K562 (cell line): ENCODE measurements at regions not wholly inside any gene's neighbourhood (a gene's known extent, or its start where the extent isn't known, plus 50 kb on each side); places are given as distances from the start of the nearest gene placed in this dataset.

ENCODE experiments used
- ATAC-seq: fragments of 200-7000 bp; cut with Tn5 transposase; 3 replicates; pipeline ENCODE4 v1.9.1; 2020; ENCODE audit warnings: moderate library complexity
- BruUV-seq: library from RNA; stranded (reverse); fragments of 400-500 nt; replicated peaks from 2 replicates; lab custom pipeline; 2021; lab: Mats Ljungman, UMichigan
- CTCF ChIA-PET: fragments of 300-600 bp; formaldehyde crosslinking; extraction: SDS; loops from one replicate; lab custom pipeline; 2021; ENCODE audit warnings: low intra/inter-chr PET ratio; lab: Yijun Ruan, JAX
- POLR2A ChIA-PET: fragments of 300-600, 350-650 bp; sonication (Branson Sonifier 250); formaldehyde crosslinking; extraction: SDS; loops from one replicate; lab custom pipeline; 2021; ENCODE audit warnings: antibody characterized with exemption, inconsistent platforms; lab: Yijun Ruan, JAX
- DNase-seq, 4 experiments: peaks; one replicate each; pipeline versions ENCODE4 v3.0.0 to v3.0.0-alpha.2; 2011 to 2018; ENCODE audit warnings: low spot score in 3 of 4, mixed read lengths in 3 of 4; ENCODE audit errors: extremely low read depth in 1 of 4
- FAIRE-seq: peaks from 2 replicates; lab custom pipeline; 2011; peaks lifted over from hg19 to GRCh38; lab: Jason Lieb, UNC
- H2AFZ ChIP-seq: 2 replicates; pipeline ENCODE4 v1.6.0; 2011; ENCODE audit warnings: low read depth, low read length, control low read depth, inconsistent platforms
- H3K27ac ChIP-seq: fragments of 200-600 bp; 3 replicates; pipeline ENCODE4 v1.8.0; 2011; ENCODE audit warnings: low read depth, mild to moderate bottlenecking, control low read depth, inconsistent platforms, low read length, moderate library complexity, mixed read lengths; ENCODE audit errors: extremely low read depth
- H3K27me3 ChIP-seq, 2 experiments: fragments of 300-600 bp in 1 of 2; 2 replicates in 1 of 2; 3 replicates in 1 of 2; pipeline versions ENCODE4 v1.6.0 to v1.8.0; 2011; ENCODE audit warnings: inconsistent platforms in 2 of 2, low read length in 2 of 2, mild to moderate bottlenecking in 1 of 2, mixed read lengths in 1 of 2, moderate library complexity in 1 of 2; ENCODE audit not compliant: control insufficient read depth in 2 of 2, insufficient read depth in 2 of 2
- H3K36me3 ChIP-seq: fragments of 300-600 bp; 3 replicates; pipeline ENCODE4 v1.8.0; 2011; ENCODE audit warnings: mild to moderate bottlenecking, low read length, inconsistent platforms; ENCODE audit not compliant: control insufficient read depth, insufficient read depth
- H3K4me1 ChIP-seq, 2 experiments: fragments of 200-600 bp in 1 of 2; replicated peaks in 1 of 2; 2 replicates in 1 of 2; 3 replicates in 1 of 2; pipeline versions ENCODE4 v1.5.1 to v1.8.0; 2011; ENCODE audit warnings: inconsistent platforms in 2 of 2, low read length in 2 of 2, mild to moderate bottlenecking in 1 of 2, mixed read lengths in 1 of 2, moderate library complexity in 1 of 2; ENCODE audit not compliant: control insufficient read depth in 2 of 2, insufficient read depth in 2 of 2
- H3K4me2 ChIP-seq: 2 replicates; pipeline ENCODE4 v1.6.1; 2011; ENCODE audit warnings: low read length, control low read depth, inconsistent platforms, mixed read lengths; ENCODE audit not compliant: insufficient read depth
- H3K4me3 ChIP-seq: fragments of 200-600 bp; sonication (generic), shearing (Covaris generic); 2 replicates; pipeline ENCODE4 v1.5.1; 2016; ENCODE audit warnings: control low read depth, inconsistent platforms
- H3K79me2 ChIP-seq: fragments of 200-600 bp; 3 replicates; pipeline ENCODE4 v1.8.0; 2011; ENCODE audit warnings: low read length, inconsistent platforms; ENCODE audit not compliant: control insufficient read depth, insufficient read depth
- H3K9ac ChIP-seq, 2 experiments: 2 replicates each; pipeline versions ENCODE4 v1.6.0 to v1.6.1; 2011; ENCODE audit warnings: low read depth in 2 of 2, low read length in 2 of 2, control low read depth in 1 of 2, inconsistent platforms in 1 of 2, mild to moderate bottlenecking in 1 of 2, mixed read lengths in 1 of 2; ENCODE audit not compliant: insufficient read depth in 1 of 2
- H3K9me1 ChIP-seq: one replicate; pipeline ENCODE4 v1.6.0; 2011; ENCODE audit warnings: inconsistent platforms, mild to moderate bottlenecking, low read length, moderate library complexity; ENCODE audit not compliant: control insufficient read depth, insufficient read depth
- H3K9me3 ChIP-seq: replicated peaks from 2 replicates; pipeline ENCODE4 v1.5.1; 2011; ENCODE audit warnings: low read depth, low read length, inconsistent platforms; ENCODE audit not compliant: control insufficient read depth, insufficient read depth
- H4K20me1 ChIP-seq: replicated peaks from 2 replicates; pipeline ENCODE4 v1.6.1; 2011; ENCODE audit warnings: low read length, inconsistent platforms, mixed read lengths; ENCODE audit not compliant: control insufficient read depth, insufficient read depth
- EHMT2 ChIP-seq: fragments of 450-650 bp; IDR thresholded peaks from 2 replicates; pipeline ENCODE4 v1.6.1; 2018; ENCODE audit warnings: antibody characterized with exemption
- FOXP1 ChIP-seq: sonication (generic); formaldehyde crosslinking; IDR thresholded peaks from 2 replicates; pipeline ENCODE4 v1.8.0; 2022; ENCODE audit warnings: mild to moderate bottlenecking, missing genetic modification reagents
- KLF16 ChIP-seq: IDR thresholded peaks from 2 replicates; pipeline ENCODE4 v1.6.1; 2016; ENCODE audit warnings: antibody characterized with exemption
- MCM3 ChIP-seq: fragments of 450-650 bp; IDR thresholded peaks from 2 replicates; pipeline ENCODE4 v1.6.1; 2016
- POLR2AphosphoS2 ChIP-seq: IDR thresholded peaks from 2 replicates; pipeline ENCODE4 v1.6.1; 2012; ENCODE audit warnings: low read length, improper control_type of control experiment
- ZNF41 ChIP-seq: fragments of 250-450 bp; sonication (Bioruptor Pico); conservative IDR thresholded peaks from 2 replicates; pipeline ENCODE4 v1.4.0; 2020; ENCODE audit warnings: mild to moderate bottlenecking
- ZNF583 ChIP-seq: fragments of 250-450 bp; sonication (Bioruptor Pico); IDR thresholded peaks from 2 replicates; pipeline ENCODE4 v1.4.0; 2020
- WGBS: fragments of 100-300 bp; shearing (Covaris generic); methylation state at CpG from one replicate; pipeline ENCODE4 v1.1.6; 2016; ENCODE audit warnings: low coverage, mixed read lengths; ENCODE audit not compliant: insufficient coverage; ENCODE audit errors: missing lambda C conversion rate; 5-methylcytosine and 5-hydroxymethylcytosine counted together
- in situ Hi-C: fragments of 300-500 bp; cut with MboI; formaldehyde crosslinking; loops from 4 replicates; pipeline ENCODE4 v1.15.0; 2018; ENCODE audit warnings: inconsistent platforms, mixed read lengths
- intact Hi-C: fragments of 100-400 bp; cut with micrococcal nuclease; formaldehyde crosslinking; loops from 2 replicates; pipeline ENCODE4 v1.14.2; 2022
- TF ChIP-seq, protein P1 (sequence below), 2 experiments: fragments of 450-650 bp in 1 of 2; IDR thresholded peaks; 2 replicates each; pipeline ENCODE4 v1.6.1; 2011 to 2017; ENCODE audit warnings: low read depth in 2 of 2, antibody characterized with exemption in 1 of 2, borderline replicate concordance in 1 of 2, low read length in 1 of 2, mild to moderate bottlenecking in 1 of 2, mixed read lengths in 1 of 2; ENCODE audit not compliant: control insufficient read depth in 1 of 2
- TF ChIP-seq, protein P2 (sequence below): sonication (generic); formaldehyde crosslinking; IDR thresholded peaks from 2 replicates; pipeline ENCODE4 v1.9.0; 2022; ENCODE audit warnings: mild to moderate bottlenecking, missing genetic modification reagents

DNA sequence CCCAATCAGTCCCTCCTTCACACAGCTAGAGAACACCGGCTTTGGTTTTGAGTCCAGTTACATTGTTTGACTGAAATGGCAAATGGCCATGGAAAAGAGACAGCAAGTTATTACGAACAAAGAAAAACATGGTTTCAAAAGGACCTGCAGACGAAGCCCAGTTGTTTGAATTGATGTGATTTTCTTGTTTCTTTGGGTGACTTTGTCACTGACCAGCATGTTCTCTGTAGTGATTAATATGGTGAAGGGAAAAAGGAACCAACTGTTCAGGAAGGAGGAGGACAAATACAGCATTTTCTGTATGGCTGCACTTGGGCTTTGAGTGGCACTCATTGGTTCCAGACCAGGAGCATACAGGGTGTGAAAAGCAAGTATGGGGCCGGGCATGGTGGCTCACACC lies 217.4 kb upstream of the TPM1 start (continued):
- no peak for TF ChIP-seq EHMT2
- TF ChIP-seq, protein P1, sequence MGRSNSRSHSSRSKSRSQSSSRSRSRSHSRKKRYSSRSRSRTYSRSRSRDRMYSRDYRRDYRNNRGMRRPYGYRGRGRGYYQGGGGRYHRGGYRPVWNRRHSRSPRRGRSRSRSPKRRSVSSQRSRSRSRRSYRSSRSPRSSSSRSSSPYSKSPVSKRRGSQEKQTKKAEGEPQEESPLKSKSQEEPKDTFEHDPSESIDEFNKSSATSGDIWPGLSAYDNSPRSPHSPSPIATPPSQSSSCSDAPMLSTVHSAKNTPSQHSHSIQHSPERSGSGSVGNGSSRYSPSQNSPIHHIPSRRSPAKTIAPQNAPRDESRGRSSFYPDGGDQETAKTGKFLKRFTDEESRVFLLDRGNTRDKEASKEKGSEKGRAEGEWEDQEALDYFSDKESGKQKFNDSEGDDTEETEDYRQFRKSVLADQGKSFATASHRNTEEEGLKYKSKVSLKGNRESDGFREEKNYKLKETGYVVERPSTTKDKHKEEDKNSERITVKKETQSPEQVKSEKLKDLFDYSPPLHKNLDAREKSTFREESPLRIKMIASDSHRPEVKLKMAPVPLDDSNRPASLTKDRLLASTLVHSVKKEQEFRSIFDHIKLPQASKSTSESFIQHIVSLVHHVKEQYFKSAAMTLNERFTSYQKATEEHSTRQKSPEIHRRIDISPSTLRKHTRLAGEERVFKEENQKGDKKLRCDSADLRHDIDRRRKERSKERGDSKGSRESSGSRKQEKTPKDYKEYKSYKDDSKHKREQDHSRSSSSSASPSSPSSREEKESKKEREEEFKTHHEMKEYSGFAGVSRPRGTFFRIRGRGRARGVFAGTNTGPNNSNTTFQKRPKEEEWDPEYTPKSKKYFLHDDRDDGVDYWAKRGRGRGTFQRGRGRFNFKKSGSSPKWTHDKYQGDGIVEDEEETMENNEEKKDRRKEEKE (IDR thresholded peaks at IDR 0.05; ENCODE audit: borderline replicate concordance in 1 of 2, control insufficient read depth in 1 of 2, low read depth in 2 of 2, low read length in 1 of 2): no peak
- TF ChIP-seq POLR2AphosphoS2: no peak
- TF ChIP-seq, protein P2, sequence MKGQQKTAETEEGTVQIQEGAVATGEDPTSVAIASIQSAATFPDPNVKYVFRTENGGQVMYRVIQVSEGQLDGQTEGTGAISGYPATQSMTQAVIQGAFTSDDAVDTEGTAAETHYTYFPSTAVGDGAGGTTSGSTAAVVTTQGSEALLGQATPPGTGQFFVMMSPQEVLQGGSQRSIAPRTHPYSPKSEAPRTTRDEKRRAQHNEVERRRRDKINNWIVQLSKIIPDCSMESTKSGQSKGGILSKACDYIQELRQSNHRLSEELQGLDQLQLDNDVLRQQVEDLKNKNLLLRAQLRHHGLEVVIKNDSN: no peak
- no peak for TF ChIP-seq KLF16
- no peak for TF ChIP-seq FOXP1
- TF ChIP-seq ZNF583: no peak
- TF ChIP-seq ZNF41 (CRISPR knock-in tag): no peak

DNA sequence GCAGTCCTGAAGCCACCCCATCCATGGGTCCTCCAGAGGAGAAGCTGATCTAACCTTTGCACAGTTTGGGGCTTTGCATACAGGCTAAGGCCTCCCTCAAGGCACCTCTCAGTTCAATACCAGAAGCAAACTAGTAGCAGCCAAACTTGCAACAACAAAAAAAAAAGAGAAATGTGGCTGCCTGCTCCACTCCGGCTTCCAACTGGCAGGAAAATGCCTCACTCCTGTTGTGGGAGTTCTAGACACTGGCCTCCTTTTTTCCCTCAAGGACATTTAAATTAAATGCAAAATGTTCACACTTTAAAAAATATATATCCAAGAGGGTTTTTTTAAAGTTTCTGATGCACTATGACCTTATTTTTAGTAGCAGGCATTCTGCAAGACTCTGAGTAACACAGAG lies 216.0 kb upstream of the TPM1 start:
- no peaks in the 10 kb centered on the region for H4K20me1 ChIP-seq
- no peak overlapping the region for H3K27ac ChIP-seq
- FAIRE-seq (no peak), DNase-seq (no peak), ATAC-seq (no peak)
- in situ Hi-C loops (loop anchor here (25.0 kb wide), 1 partner anchor 586 kb away; no protein-coding TSS in a partner anchor), intact Hi-C loops (no loop called here)
- H3K9me1 ChIP-seq: no peaks in the 10 kb centered on the region
- H3K9ac ChIP-seq: no peak overlapping the region
- no peaks in the 10 kb centered on the region for H3K9me3 ChIP-seq
- ChIA-PET POLR2A (interaction anchor here (1.0 kb wide), 1 partner anchor 93 kb away, joined by 3 read pairs; no protein-coding TSS in a partner anchor), CTCF (no interaction called here)
- peaks cover 2 to 16% of the 10 kb centered on the region in 2 experiments; a peak in 2 of 5 replicates for H3K27me3 ChIP-seq
- 8% methylated on average over 1 of the region's 1 CpG for WGBS
- no TSS peak for BruUV-seq
- no peak overlapping the region for H3K4me3 ChIP-seq
- no peak for TF ChIP-seq MCM3
- no peaks in the 10 kb centered on the region for H3K4me1 ChIP-seq
- H2AFZ ChIP-seq: no peak overlapping the region
- no peaks in the 10 kb centered on the region for H3K36me3 ChIP-seq
- no peaks in the 10 kb centered on the region for H3K79me2 ChIP-seq
- no peak overlapping the region for H3K4me2 ChIP-seq
